CD4-positive, alpha-beta T cell treated with Interleukin-2 at 100 ng/mL for 4 hours (primary cell): ENCODE measurements at regions not wholly inside any gene's neighbourhood (a gene's known extent, or its start where the extent isn't known, plus 50 kb on each side); places are given as distances from the start of the nearest gene placed in this dataset.

Source experiments
- DNase-seq: peaks from one replicate; pipeline ENCODE4 v3.0.0-alpha.2; 2020; ENCODE audit warnings: low spot score

DNA sequence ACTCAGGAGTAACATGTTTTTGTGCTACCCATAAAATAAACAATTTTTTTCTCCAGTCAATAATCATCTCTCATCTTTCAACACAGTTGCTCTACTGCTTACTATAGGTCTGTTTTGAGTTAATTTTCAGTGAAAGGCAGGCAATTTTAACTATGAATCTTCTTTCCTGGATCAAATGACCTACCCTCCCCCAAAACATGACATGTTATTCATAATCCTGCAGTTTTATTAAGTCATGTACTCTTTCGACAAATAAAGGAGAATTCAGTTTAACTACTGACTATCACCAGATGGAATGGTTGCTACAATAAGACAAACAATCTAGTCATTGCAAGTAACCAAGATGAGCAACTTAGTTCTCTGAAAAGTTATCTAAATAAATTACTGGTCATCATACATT is 106.0 kb upstream of the FAR2 start:
- no peak for DNase-seq

DNA sequence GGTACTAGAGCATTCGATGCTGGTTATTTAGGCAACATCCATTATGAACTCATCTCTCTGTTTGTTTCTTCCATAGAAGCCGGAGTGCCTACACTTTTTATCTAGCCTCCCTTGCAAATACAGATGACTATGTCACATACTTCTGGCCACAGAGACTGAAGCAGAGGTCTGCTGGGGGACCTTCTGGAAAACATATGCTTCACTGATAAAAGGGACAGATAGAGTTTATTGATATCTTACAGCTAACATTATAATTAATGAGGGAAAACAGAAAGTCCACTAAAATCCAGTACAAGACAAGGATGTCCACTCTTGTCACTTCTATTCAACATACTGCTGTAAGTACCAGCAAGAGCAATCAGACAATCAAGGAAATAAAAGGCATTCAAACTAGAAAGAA is 104.3 kb upstream of the FAR2 start:
- no peak for DNase-seq

DNA sequence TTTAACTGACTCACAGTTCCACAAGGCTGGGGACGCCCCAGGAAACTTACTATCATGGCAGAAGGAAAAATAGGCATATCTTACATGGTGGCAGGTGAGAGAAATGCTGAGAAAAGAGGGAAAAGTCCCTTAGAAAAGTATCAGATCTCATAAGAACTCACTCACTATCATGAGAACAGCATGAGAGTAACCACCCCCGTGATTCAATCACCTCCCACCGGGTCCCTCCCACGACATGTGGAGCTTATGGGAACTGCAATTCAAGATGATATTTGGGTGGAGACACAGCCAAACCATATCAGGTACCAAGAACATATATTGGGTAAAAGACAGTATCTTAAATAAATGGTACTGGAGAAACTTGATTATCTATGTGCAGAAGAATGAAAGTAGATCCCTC is 100.3 kb upstream of the FAR2 start:
- DNase-seq, result no peak

DNA sequence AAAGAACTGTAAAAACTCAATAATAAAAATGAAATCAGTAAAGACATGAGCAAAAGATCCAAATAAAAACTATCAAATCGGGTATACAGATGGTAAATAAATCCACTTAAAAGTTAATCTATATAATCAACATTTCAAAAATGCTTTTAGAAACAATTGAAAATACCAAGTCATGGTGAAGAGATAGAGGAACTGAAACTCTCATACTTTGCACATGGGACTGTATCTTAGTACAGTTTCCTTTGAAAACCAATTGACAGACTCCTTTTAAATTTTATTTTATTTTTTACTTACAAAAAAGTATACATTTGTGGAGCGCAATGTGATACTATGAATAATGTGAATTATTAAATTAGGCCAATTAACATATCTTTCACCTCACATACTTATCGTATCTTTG is 98.6 kb upstream of the FAR2 start:
- DNase-seq, result no peak

DNA sequence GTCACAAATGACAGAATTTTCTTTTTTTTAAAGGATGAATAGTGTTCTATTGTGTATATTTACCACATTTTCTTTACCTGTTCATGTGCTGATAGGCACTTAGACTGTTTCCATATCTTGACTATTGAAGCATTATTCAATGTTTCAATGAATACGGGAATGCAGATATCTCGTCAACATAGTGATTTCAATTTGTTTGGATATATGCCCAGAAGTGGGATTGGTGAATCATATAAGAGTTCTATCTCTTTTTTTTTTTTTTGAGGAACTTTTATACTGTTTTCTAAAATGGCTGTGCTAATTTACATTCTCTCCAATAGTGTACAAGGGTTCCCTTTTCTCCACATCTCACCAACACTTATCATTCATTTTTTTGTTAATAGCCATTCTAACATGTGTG is 97.9 kb upstream of the FAR2 start:
- DNase-seq, result no peak

DNA sequence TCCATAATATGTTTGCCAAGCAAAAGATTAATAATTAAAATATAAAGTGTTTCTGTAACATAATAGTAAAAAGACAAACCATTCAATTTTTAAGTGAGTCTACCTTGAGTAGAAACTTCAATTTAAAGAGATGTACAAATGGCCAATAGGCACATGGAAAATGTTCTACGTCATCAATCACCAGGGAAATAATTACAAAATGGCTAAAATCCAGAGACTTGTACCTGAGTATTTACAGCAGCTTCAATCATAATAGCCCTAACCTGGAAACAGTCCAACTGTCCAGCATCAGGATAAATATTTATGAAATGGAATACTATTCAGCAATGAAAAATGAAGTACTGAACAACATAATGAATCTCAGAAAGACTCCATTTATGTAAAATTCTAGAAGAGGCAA is 95.5 kb upstream of the FAR2 start:
- no peak for DNase-seq

DNA sequence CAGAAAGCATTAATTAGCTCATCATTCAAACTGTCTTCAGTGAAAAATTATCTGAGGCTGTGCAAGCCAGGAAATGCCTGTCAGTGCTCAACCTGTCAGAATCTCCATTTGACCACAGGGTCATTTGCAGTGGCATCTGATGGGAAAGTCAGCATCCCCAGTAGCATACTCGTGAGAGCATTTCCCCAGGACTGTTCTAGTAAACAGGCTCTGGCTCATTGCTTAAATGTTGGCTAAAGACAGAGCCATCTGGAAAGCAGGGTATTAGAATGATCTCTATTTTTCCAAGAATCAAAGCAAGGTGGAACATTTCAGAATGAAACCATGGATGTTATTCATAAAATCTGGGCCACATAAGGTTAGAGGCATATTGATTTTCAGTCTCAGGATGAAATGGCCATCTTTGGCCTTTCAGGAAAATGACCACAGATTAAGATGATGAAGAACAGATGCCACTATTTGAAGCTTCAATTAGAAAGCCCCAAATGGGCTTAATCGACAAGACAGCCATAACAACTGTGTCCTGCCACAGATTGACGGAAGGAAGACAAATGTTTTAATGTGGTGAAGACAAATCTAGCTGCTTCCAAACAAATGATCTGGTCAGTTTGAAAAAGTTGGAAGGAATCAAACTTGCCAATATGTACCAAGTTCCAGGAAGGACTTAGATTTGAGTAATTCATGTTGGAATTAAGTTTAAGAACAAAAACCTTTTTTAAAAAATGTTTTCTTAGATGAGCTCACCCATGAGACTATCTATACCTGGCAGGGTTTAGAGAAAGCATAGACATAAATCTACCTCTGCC is 94.0 kb upstream of the FAR2 start:
- no peak for DNase-seq

DNA sequence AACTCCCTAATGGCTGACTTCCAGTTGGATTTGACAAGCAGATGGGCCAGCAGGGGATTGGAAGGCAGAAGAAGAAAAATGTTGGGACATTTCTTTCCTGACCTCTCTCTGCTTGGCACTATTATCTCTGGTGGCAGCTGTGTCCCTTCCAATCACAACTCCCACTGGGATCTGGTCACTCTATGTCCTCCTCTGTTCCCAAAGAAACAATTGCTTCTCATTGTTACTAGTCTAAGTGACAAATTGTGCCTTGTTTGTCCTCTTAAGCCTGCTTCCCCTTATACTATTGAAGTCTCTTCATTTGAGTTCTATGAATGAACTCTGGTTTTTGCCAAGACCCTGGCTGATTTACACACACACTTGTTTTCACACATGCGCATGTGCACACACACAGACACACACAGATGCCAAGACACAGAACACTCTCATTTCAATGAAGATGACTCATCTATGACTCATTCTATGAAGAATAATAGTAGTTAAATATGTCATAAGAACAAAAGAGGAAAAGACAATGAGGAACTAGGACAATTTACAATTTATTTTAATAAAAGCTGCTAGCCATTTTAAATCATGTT is 83.0 kb upstream of the FAR2 start:
- no peak for DNase-seq

DNA sequence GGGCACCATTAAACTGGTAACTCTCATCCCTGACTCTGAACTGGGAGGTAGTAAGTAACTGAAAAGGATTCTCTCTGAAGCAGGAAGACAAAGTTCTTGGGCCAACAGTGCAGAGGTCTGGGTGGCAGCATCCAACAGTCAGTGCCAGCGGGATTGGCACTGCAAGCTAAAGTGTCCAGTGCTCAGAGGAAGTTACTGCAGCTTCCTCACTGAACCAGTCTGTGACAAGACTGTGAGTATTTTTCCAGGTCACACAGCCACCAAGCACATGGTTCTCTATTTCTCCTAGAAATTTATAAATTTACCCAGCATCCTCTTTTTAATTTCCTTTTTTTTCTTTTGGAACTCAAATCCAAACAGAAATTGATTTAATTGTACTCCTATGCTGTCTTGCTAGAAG is 81.6 kb upstream of the FAR2 start:
- no peak for DNase-seq

DNA sequence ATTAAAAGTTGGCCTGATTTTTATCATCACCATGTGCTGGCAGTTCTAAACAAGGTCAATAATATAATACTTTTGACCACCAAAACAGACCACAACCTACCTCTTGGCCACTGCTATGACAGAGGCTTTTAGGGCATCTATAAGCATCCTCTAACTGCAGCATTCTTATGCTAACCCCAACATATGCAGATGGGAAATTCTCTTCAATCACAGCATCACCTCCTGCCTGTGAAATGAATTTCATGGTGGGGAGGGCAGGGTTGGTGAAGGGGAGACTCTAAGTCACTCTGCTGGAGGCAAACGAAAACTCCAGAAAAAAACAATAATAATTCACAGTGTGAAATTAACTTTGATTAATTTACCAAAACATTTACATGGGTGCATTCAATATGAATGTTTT is 78.8 kb upstream of the FAR2 start:
- DNase-seq, result no peak

DNA sequence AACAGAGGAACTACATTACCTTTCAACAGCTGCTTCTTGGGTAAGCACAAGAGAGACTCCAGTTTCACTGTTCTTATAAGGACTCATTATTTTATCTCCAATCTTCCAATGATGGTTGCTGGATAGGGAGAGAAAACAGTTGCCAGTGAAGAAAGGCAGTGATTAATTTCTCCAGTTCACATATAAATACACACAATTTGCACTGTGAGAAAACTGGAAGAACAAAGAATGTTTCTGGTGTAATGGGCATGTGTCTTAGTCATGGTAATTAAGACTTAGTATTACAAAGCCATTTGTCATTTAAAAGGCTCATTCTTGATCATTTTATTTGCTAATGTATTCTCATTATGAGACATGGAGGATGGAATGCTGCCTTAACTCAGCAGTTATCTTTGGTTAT is 78.0 kb upstream of the FAR2 start:
- DNase-seq, result no peak

DNA sequence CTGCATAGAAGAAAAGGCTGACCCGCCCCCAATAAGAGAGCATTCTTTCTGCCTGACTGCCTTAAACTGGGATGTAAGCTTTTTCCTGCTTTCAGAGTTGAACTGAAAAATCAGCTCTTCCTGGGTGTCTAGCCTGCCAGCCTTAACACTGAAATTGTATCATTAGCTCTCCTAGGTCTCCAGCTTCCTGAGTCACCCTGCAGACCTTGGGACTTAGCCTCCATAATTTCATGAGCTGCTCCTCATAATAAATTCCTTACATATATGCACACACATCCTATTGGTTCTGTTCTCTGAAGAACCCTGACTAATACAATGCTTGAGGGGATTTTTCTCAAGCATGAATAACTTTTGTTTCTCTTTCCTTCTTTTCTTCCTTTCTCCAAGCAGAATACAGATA is 76.4 kb upstream of the FAR2 start:
- no peak for DNase-seq

DNA sequence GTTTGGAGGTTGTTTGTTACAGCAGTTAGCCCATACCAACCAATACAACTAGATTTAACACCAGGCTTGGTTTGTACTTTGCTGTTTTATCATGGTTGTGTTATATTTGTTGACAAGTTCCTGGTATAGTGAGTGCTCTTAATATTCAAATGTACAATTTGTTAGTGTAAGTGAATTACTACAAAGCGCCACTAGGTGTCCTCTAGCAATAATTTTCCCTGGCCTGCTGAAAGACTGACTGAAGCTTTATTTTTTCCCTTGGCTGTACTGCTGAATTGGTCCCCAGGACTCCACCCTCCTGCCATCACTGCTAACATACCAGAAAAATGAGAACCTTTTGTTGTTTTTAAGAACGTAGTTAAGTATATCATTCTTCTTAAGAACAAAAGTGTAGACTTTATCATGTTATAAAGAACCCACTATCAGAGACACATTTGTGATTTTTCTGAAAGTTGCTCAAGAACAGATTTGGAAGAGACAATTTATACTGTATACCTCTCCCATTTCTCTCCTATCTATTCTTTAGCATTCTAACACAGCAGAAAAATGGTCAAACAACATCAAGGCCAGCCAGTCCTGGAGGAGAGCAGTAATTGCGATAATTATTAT is 75.3 kb upstream of the FAR2 start:
- DNase-seq, result peak; percentile 52

DNA sequence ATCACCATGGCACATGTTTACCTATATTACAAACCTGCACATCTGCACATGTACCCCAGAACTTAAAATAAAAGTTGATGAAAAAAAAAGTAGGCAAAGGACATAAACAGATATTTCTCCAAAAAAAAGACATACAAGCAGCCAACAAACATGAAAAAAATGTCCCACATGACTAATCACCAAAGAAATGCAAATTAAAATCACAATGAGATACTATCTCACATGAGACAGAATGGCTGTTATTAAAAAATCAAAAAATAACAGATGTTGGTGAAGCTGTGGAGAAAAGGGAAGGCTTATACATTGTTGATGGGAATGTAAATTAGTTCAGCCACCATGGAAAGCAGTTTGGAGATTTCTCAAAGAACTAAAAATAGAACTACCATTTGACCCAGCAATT is 68.0 kb upstream of the FAR2 start:
- no peak for DNase-seq

DNA sequence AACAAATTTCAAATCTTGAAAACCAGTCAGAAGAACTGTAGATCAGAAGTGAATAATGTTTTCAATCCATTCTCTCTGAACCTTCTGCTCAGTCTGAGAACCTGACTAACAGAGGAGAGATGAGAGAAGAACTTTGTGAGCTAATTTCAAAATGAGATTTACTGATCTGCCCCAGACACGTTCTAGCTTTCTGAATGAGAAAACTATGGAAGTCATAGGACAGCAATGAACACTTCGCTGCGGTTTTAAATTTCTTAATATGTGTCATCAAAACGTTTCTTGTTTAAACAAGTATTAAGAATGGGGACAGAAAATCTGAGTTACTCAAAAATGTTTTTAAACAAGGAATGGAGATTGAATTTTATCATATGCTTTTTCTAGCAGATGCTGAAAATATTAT is 66.6 kb upstream of the FAR2 start:
- no peak for DNase-seq

DNA sequence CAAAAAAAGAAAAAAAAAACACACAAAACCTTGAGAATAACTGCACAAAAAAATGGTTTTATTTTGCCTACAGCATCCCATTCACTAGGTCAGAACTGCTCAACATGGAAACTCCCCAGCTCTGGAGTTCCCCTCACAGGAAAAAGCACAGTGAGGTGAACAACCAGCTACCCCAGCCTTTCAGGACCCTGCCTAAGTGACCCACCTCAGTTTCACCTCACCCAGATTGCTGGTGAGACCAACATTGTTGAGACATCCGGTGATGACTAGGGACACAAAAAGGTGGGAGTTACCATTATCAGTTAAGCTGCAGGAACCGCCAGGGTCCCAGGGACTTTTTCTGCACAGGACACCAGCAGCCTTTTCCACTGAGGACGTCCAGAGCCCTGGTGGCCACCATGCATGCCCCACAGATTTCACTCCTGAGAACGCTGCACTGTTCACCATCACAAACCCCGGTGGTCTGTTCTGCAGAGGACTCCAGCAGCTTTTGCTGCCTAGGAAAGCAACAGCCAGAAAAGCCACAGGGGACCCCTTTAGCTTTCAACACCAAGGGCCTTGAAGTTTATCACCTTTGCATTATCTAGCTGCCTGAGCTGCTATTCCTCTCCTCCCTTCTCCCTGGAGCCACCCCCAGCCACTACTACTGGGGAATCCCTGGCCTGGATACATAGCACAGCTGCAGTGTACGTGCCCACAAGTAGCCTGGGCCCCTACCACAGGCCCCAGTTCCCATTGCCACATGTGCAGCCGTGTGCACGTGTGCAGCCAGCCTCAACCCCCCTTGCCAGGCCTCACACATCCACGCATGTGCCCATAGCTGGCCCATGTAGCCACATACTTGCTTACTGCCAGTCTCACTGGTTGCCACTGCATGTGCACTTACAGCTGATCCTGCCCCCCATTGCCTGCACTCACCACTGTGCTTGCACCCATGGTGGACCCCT is 62.5 kb upstream of the FAR2 start:
- no peak for DNase-seq

DNA sequence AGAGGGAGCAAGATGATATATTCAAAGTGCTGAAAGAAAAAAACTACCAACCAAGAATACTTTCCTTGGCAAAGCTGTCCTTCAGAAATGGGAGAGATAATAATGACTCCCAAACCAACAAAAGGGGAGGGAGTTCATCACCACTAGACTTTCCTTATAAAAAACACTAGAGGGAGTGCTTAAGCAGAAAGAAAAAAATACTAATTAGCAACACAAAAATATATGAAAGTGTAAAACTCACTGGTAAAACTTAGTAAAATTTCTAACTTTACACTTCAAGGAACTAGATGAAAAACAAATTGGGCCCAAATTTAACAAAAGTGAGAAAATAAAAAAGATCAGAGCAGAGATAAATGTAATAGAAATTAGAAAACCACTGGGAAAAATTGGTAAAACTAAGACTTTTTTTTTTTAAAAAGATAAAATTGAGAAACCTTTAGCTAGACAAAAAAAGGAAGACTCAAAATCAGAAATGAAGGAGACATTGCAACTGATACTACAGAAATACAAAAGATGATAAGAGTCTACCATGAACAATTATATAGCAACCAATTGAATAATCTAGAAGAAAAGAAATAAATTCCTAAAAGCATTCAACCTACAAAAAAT is 60.4 kb upstream of the FAR2 start:
- peak; percentile 25 for DNase-seq
